GM21390 (cell line): ENCODE measurements at regions not wholly inside any gene's neighbourhood (a gene's known extent, or its start where the extent isn't known, plus 50 kb on each side); places are given as distances from the start of the nearest gene placed in this dataset.
"Not testable (repeated sequence)": the region's sequence is repeated elsewhere in the genome, so short reads cannot be mapped to it uniquely, and the experiment has no call there.

ENCODE experiments used
- ATAC-seq: cut with Tn5 transposase; IDR thresholded peaks from one replicate; pipeline ENCODE4 v1.9.1; 2021; ENCODE audit not compliant: unreplicated experiment

- ATAC-seq = no peak
Measured at GRCh38 chr16:59484833-59485516, 750.9 kb upstream of the GOT2 start.

GRCh38 chr16:59478838-59479237 lies 744.7 kb upstream of the GOT2 start:
- ATAC-seq = no peak

- no peak for ATAC-seq
Measured at GRCh38 chr16:59470556-59470955, 736.4 kb upstream of the GOT2 start.

GRCh38 chr16:59469266-59469665 lies 735.1 kb upstream of the GOT2 start:
- ATAC-seq = no peak

- ATAC-seq = no peak
Measured at GRCh38 chr16:59463776-59464175, 729.7 kb upstream of the GOT2 start.

- no peak for ATAC-seq
Measured at GRCh38 chr16:59459806-59460205, 725.7 kb upstream of the GOT2 start.

GRCh38 chr16:59455497-59455896 lies 721.4 kb upstream of the GOT2 start:
- ATAC-seq = no peak

- not testable (repeated sequence) for ATAC-seq
Measured at GRCh38 chr16:59450513-59450912, 716.4 kb upstream of the GOT2 start.

GRCh38 chr16:59440502-59440901 lies 706.4 kb upstream of the GOT2 start:
- no peak for ATAC-seq

- ATAC-seq = no peak
Measured at GRCh38 chr16:59432896-59433295, 698.8 kb upstream of the GOT2 start.

GRCh38 chr16:59432276-59432675 lies 698.2 kb upstream of the GOT2 start:
- no peak for ATAC-seq

- ATAC-seq = no peak
Measured at GRCh38 chr16:59424714-59425273, 690.7 kb upstream of the GOT2 start.

GRCh38 chr16:59411961-59412841 lies 678.1 kb upstream of the GOT2 start:
- ATAC-seq = no peak

- ATAC-seq = no peak
Measured at GRCh38 chr16:59410451-59410850, 676.3 kb upstream of the GOT2 start.

- ATAC-seq = no peak
Measured at GRCh38 chr16:59405802-59406201, 671.7 kb upstream of the GOT2 start.

- no peak for ATAC-seq
Measured at GRCh38 chr16:59404509-59404908, 670.4 kb upstream of the GOT2 start.

- ATAC-seq = no peak
Measured at GRCh38 chr16:59400830-59401229, 666.7 kb upstream of the GOT2 start.

GRCh38 chr16:59397638-59398037 lies 663.5 kb upstream of the GOT2 start:
- ATAC-seq = no peak

- no peak for ATAC-seq
Measured at GRCh38 chr16:59394526-59394925, 660.4 kb upstream of the GOT2 start.

- ATAC-seq = no peak
Measured at GRCh38 chr16:59392911-59393310, 658.8 kb upstream of the GOT2 start.

- no peak for ATAC-seq
Measured at GRCh38 chr16:59391617-59392364, 657.7 kb upstream of the GOT2 start.
